NCI-H69 (cell line): ENCODE measurements at regions not wholly inside any gene's neighbourhood (a gene's known extent, or its start where the extent isn't known, plus 50 kb on each side); places are given as distances from the start of the nearest gene placed in this dataset.
A peak's percentile ranks its signal among the peaks of the same experiment; 100 is the strongest.
"Not testable (repeated sequence)": the region's sequence is repeated elsewhere in the genome, so short reads cannot be mapped to it uniquely, and the experiment has no call there.

ENCODE experiments used
- DNase-seq: peaks from one replicate; lab custom pipeline; 2025; lab: John Stamatoyannopoulos, UW

GRCh38 chr1:19591482-19592091, 52.5 kb upstream of the NBL1 start:
- no peak for DNase-seq

- DNase-seq: no peak
Measured at GRCh38 chr1:19585507-19585906, 58.6 kb upstream of the NBL1 start.

GRCh38 chr1:19582318-19582717, 61.8 kb upstream of the NBL1 start:
- peak; percentile 28 for DNase-seq

- no peak for DNase-seq
Measured at GRCh38 chr1:19581381-19581780, 62.7 kb upstream of the NBL1 start.

GRCh38 chr1:19577561-19577960, 66.5 kb upstream of the NBL1 start:
- no peak for DNase-seq

- no peak for DNase-seq
Measured at GRCh38 chr1:19577036-19577435, 67.1 kb upstream of the NBL1 start.

- DNase-seq: no peak
Measured at GRCh38 chr1:19569786-19570185, 74.3 kb upstream of the NBL1 start.

- DNase-seq: no peak
Measured at GRCh38 chr1:19567041-19567440, 77.1 kb upstream of the NBL1 start.

GRCh38 chr1:19564366-19564765, 79.0 kb upstream of the CAPZB start:
- DNase-seq: no peak

GRCh38 chr1:19563324-19564097, 78.2 kb upstream of the CAPZB start:
- peak; percentile 2 for DNase-seq

GRCh38 chr1:19562847-19563246, 77.5 kb upstream of the CAPZB start:
- no peak for DNase-seq

- DNase-seq: no peak
Measured at GRCh38 chr1:19560480-19560879, 75.1 kb upstream of the CAPZB start.

GRCh38 chr1:19559641-19560040, 74.3 kb upstream of the CAPZB start:
- no peak for DNase-seq

- no peak for DNase-seq
Measured at GRCh38 chr1:19557609-19558051, 72.3 kb upstream of the CAPZB start.

GRCh38 chr1:19554090-19554489, 68.8 kb upstream of the CAPZB start:
- no peak for DNase-seq

- no peak for DNase-seq
Measured at GRCh38 chr1:19552291-19553010, 67.1 kb upstream of the CAPZB start.

- DNase-seq: not testable (repeated sequence)
Measured at GRCh38 chr1:19551837-19552236, 66.5 kb upstream of the CAPZB start.

- DNase-seq: not testable (repeated sequence)
Measured at GRCh38 chr1:19550437-19550836, 65.1 kb upstream of the CAPZB start.

GRCh38 chr1:19547814-19548213, 62.5 kb upstream of the CAPZB start:
- DNase-seq: no peak

GRCh38 chr1:19536519-19536918, 51.2 kb upstream of the CAPZB start:
- DNase-seq: no peak

GRCh38 chr1:19535214-19535613, 49.9 kb upstream of the CAPZB start:
- DNase-seq: no peak
